C1 segment of cervical spinal cord (tissue), 14 donors: ENCODE measurements at regions not wholly inside any gene's neighbourhood (a gene's known extent, or its start where the extent isn't known, plus 50 kb on each side); places are given as distances from the start of the nearest gene placed in this dataset.
A peak's percentile ranks its signal among the peaks of the same experiment; 100 is the strongest.
"Not testable (repeated sequence)": the region's sequence is repeated elsewhere in the genome, so short reads cannot be mapped to it uniquely, and the experiment has no call there.

Experiments
- DNase-seq, 14 donors: peaks; one replicate each; lab custom pipeline; 2025; lab: John Stamatoyannopoulos, UW

DNA sequence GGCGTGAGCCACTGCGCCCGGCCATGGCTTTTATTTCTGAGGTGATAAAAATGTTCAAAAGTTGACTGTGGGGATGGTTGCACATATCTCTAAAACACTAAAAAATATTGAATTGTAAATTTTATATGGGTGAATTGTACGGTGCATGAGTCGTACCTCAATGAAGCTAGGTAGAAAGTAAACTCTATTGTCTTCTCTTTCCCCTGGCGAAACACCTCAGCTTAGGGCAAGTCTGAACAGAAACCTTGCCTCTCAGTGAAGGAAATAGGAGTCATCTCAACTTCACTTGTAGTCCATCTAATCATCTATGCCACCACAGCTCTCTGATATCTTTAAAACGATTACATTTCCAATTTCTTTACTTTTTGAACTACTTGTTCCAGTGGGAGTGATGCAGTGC, 309.6 kb downstream of the SPATA31A1 start:
- DNase-seq: not testable (repeated sequence)

DNA sequence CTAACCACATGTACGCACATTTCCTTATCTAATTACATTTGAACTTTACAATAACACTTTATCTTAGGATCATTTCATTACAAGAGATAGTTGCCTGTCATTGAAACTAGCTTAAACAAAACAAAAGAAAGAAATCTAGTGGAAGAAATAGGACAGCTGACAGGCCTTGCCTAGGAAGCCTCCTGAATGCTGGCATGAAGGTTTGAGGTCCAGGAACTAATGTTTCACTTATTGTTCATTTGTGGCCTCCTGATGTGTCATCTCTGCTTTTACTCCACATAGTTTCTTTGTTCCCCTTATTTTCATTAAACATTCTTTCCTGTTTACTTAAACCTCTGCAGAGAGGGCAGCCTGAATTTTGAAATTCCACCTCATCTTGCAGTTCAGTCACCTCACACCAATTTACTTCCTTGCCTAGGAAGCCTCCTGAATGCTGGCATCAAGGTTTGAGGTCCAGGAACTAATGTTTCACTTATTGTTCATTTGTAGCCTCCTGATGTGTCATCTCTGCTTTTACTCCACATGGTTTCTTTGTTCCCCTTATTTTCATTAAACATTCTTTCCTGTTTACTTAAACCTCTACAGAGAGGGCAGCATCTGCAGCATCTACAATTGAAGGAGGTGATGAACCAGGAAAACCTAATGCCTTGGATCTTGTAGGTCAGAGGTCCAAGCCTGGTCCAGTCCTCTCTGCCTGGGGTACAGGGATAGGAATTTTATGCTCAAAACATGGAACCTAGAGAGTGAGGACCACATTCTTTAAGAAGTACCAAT, 319.2 kb downstream of the SPATA31A1 start:
- not testable (repeated sequence) for DNase-seq

DNA sequence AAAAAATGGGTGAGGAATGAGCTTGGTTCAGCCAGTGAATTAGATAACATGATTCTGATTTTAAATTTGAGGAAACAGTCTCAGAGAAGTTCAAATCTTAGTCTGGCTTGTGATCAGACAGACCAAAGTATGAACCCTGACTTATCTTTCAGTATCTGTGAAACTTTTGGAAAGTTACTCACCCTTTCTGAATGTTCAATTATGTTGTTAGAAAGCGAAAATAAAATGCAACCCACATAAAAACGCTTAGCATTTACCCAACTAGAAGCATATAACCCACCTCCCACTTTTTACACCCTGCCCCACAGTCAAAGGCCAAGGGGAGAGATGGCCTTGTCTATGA, 319.7 kb downstream of the SPATA31A1 start:
- DNase-seq: not testable (repeated sequence)

DNA sequence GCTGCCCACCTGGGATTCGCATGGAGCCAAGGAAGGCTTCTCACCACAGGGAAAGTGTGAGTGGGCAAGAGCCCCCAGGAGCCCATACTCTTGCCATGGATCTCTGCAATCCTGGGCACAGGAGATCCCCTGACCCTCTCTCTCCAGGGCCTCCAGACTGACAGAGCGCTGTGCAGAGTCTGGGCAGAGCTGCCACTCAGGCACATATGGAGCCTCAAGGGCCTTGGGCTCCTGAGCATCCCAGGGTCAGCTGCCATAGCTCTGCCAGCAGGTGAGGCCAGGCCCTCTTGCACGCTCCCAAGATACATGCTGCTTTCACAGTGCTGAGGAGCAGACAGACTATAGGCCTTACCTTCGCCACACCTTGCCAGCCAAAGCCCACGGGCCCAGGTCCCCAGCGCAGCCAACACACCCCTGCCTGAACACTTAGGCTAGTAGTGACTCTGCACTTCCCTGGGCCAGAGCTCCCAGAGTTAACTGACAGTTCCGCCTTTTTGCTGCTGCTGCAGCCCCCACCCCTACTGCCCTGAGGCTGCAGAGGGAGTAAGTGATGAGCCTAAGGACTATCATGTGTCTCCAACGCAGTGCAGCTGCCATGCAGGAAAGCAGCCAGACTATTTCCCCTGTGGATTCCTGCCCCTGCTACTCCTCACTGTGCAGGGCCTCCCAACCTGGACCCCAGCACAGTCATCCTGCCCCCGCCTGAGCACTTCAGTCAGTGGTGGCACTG, 323.2 kb downstream of the SPATA31A1 start:
- DNase-seq: not testable (repeated sequence)

DNA sequence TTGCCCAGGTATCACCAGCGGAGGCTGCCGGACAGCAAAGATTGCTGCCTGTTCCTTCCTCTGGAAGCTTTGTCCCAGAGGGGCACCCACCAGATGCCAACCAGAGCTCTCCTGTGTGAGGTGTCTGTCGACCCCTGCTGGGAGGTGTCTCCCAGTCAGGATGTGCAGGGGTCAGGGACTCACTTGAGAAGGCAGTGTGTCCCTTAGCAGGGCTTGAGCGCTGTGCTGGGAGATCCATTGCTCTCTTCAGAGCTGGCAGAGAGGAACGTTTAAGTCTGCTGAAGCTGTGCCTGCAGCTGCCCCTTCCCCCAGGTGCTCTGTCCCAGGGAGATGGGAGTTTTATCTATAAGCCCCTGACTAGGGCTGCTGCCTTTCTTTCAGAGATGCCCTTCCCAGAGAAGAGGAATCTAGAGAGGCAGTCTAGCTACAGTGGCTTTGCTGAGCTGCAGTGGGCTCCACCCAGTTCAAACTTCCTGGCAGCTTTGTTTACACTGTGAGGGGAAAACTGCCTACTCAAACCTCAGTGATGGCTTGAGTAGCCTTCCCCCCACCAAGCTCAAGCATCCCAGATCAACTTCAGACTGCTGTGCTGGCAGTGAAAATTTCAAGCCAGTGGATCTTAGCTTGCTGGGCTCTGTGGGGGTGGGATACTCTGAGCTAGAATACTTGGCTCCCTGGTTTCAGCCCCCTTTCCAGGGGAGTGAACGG, 325.4 kb downstream of the SPATA31A1 start:
- not testable (repeated sequence) for DNase-seq

DNA sequence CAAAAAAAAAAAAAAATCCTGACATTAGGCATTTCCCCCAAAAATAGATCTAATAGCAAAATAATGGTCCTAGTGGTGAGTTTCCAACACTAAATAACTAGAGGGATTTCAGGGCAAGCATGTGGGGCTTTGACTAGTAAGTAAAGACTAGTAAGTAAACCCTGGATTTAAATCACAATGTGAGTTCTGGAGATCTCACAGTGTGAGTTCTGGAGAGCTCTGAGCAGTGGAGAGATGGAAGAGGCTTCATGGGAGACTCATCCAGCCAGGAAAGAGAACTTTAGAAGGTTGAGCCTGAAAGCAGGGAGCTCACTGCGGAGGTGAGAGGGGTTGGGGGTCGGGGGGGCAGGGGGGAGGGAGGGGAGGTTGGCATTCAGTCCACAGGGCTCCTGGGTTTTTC, 373.4 kb downstream of the SPATA31A1 start:
- DNase-seq: not testable (repeated sequence)

DNA sequence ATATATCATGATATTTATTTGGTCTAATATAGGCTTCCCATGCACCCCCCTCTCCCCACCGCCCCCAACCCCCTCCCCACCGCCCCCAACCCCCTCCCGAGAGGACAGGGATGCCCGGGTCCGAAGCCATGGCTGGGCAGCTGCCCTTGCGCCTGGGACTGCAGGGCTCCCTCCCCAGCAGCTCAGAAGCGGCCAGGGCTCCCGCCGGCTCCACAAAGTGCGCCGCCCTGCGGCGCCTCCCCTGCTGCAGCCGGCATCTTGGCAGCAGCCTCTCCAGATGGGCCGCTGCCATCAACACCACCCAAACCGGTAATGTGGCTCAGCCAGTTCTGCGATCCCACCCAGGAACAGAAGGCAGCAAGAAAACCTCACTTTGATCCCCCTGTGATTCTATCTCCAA, 389.4 kb downstream of the SPATA31A1 start:
- DNase-seq: not testable (repeated sequence)

DNA sequence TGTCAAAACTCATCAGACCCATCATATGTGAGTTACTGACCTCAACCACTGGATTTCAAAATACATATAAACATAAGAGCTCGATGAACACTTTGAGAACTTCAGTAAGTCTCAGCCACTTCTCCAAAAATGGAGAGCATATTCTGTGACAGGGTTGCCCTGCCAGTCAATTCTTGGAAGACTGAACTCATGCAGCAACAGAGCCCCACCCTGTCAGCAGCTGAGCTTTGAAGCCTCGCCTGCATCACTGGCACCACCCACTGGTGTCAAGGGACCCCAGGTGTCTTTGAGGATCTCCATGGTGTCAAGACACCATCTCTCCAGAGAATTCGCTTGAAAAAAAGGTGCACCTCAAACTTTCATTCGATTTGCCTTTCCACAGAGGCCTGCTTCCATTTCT, 420.1 kb downstream of the SPATA31A1 start:
- DNase-seq: not testable (repeated sequence)

DNA sequence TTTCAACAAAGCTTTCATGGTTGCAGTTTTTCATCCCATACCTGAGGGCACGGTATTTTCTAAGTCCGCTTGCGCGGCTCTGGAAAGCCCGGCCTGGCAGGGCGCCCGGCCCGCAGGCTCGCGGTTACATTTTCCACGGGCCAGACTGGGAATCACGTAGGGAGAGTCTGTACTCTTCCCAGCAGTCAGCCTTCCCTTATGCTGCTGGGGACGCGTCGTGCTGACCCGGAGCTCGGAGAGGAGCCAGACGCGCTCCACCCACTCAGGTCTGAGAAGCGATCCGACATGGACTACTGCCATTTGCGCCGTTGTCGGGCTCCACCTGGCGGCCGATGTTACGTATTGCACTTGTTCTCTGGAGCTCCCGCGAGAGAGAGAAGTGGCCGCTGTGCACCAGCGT, 435.9 kb downstream of the SPATA31A1 start:
- not testable (repeated sequence) for DNase-seq

DNA sequence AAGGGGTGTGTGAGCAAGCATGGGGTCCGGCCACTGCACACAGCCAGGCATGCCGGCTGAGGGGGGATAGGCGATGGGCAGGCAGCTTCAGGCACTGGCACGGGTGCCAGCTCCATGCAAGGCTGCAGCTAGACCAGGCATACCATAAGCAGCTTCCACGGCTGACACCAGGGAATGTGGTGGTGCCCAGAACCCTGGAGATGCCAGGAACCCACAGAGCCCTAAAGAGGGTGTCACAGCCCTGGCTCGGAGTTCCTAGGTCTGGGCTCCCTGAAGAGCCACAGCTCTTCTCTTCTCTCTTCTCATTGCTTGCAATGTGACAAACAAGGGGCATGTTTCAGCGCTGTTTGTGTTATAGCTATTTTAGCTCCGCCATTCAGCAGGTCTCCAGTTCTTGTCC, 442.5 kb downstream of the SPATA31A1 start:
- not testable (repeated sequence) for DNase-seq

DNA sequence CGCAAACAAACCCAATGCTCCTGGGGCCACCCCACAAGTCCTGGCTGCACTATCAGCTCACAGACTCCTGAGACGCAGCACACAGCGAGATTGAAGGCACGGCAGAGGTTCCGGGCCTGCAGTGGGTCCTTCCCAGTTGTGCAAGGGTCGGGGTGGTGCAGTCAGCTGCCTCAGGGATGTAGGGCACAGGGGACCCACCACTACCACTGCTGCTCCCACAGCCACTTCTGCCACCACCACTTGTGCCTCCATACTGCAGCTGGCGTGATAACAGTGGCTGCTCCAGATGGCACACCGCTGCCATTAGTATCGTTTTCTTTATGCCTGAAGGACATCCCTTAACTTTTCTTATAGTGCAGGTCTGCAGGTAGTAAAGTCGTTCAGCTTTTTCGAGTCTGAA, 443.8 kb downstream of the SPATA31A1 start:
- DNase-seq: not testable (repeated sequence)

DNA sequence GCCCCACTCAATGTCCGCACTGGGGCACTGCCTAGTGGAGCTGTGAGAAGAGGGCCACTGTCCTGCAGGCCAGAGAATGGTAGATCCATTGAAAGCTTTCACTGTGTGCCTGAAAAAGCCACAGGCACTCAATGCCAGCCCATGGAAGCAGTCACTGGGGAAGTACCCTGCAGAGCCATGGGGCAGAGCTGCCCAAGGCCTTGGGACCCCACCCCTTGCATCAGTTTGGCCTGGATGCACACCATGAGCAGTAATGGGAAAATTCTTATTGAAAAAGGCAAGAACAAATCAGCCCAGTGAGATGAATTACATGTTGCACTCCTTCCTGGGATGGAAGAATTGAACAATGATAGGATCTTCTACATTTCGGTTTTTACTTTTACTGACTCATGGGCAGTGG, 447.1 kb downstream of the SPATA31A1 start:
- DNase-seq: not testable (repeated sequence)

DNA sequence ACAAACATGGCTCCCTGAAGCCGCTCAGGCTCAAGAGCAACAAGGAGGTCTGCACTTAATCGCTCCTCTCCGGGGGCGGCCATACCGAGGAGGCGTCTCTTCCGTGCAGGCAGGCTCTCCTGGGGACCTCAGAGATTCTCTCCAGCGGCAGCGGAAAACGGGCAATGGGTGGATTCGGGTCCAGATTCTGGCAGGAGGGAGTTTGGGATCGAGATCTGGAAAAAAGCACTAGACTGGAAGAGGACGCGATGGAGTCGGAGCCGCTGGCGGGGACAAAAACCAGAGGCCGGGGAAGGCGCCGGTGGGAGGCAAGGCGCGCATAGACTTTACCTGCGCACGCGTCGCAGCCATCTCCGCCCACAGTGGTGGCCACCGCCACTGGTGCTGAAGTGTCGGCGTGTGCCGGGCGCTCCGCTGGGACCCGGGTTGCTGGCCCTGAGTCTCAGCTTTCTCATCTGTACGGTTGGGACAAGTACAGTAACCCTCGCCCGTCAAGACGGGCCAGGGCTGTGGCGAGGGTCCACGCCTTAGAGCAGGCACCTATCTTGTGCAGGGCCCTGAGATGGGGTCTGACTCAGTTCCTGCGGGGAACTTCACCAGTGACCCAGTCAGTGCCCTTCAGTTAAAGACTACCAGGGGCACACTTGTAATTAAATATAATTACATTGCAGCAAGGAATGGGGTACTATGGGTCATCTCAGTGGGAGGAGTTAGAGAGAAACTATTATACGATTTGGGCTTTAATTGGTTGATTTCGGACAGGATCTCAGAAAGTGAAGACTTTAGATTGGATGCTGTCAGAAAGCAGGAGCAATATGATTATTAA, 454.1 kb downstream of the SPATA31A1 start:
- peak in 9 of 14 donors; percentile 8 to 77 (median 55) for DNase-seq

DNA sequence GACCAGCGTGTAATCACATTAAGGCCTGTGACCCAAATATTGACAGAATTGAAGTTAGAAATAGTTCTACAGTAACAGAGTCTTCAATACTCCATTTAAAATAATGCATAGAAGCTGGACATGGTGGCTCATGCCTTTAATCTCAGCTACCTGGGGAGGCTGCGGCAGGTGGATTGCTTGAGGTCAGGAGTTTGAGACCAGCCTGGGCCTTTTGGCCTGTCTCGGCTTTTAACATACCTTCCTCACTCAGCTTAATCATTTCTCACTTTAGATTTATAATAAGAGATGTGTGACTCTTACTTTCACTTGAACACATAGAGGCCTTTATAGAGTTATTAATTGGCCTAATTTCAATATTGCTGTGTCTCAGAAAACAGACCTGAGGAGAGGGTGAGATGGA, 454.9 kb downstream of the SPATA31A1 start:
- DNase-seq: not testable (repeated sequence)

DNA sequence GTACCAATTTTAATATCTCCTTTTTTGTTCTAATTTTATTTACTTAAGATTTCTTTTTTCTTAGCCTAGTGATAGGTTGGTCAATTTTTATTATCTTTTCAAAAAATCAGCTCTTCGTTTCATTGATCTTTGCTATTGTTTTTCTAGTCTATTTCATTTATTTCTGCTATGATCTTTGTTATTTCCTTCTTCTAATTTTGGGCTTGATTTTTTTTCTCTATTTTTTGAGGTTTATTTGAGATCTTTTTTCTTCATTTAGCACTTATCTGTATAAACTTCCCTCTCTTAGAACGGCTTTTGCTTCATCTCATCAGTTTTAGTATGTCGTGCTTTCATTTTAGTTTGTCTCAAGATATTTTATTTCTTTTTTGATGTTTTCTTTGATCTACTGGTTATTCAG, 456.1 kb downstream of the SPATA31A1 start:
- DNase-seq: not testable (repeated sequence)

DNA sequence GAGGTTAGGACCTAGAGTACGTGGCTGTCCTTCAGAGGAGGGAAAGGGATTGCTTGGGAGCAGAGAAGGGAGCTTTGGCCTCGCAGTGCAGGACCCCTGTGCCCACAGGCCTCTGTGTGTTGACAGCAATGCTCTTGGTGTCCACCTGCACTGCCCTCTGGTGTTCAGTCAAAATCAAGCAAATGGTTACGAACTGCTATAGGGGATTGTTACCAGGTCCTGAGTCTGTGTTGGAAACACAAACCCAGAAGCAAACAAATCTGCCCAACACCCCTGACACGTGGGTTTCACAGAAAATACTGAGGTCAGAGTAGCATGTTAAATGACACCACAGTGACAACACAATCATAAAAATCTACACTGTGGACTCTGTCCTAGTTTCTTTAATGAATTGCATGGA, 473.0 kb downstream of the SPATA31A1 start:
- not testable (repeated sequence) for DNase-seq
